HepG2 (cell line): ENCODE measurements at regions not wholly inside any gene's neighbourhood (a gene's known extent, or its start where the extent isn't known, plus 50 kb on each side); places are given as distances from the start of the nearest gene placed in this dataset.

Experiments
- ARNT ChIP-seq: fragments of 450-650 bp; IDR thresholded peaks from 2 replicates; pipeline ENCODE4 v1.6.1; 2017
- GATA4 ChIP-seq: sonication (generic); IDR thresholded peaks from 2 replicates; pipeline ENCODE4 v1.6.1; 2016; ENCODE audit warnings: antibody characterized with exemption, low read depth, borderline replicate concordance
- HMG20A ChIP-seq: IDR thresholded peaks from 2 replicates; pipeline ENCODE4 v1.6.1; 2016; ENCODE audit warnings: borderline replicate concordance
- HOXD1 ChIP-seq: sonication (generic); formaldehyde crosslinking; IDR thresholded peaks from 2 replicates; pipeline ENCODE4 v1.5.0; 2020; ENCODE audit warnings: missing genetic modification reagents
- KMT2B ChIP-seq: IDR thresholded peaks from 2 replicates; pipeline ENCODE4 v1.6.1; 2016; ENCODE audit warnings: missing genetic modification reagents, missing compliant biosample characterization
- MIER3 ChIP-seq: IDR thresholded peaks from 2 replicates; pipeline ENCODE4 v1.6.1; 2016; ENCODE audit warnings: missing compliant biosample characterization, borderline replicate concordance
- NBN ChIP-seq: fragments of 450-650 bp; conservative IDR thresholded peaks from 2 replicates; pipeline ENCODE4 v1.6.1; 2017
- SIN3A ChIP-seq: IDR thresholded peaks from 2 replicates; pipeline ENCODE4 v1.6.1; 2011; ENCODE audit warnings: low read depth, mild to moderate bottlenecking, control low read depth, low read length, borderline replicate concordance
- SKI ChIP-seq: fragments of 450-650 bp; IDR thresholded peaks from one replicate; pipeline ENCODE4 v1.6.1; 2018; ENCODE audit warnings: mild to moderate bottlenecking; ENCODE audit not compliant: partially characterized antibody
- SMYD3 ChIP-seq: sonication (generic); formaldehyde crosslinking; IDR thresholded peaks from 2 replicates; pipeline ENCODE4 v1.8.1; 2023; ENCODE audit warnings: mild to moderate bottlenecking, missing genetic modification reagents
- SOX6 ChIP-seq, 2 experiments: fragments of 450-650 bp in 1 of 2; sonication (generic) in 1 of 2; formaldehyde crosslinking in 1 of 2; IDR thresholded peaks; 2 replicates each; pipeline versions ENCODE4 v1.4.0 to v1.6.1; 2017 to 2020; ENCODE audit warnings: antibody characterized with exemption in 1 of 2, mild to moderate bottlenecking in 1 of 2, missing genetic modification reagents in 1 of 2
- TCF7 ChIP-seq: sonication (generic); IDR thresholded peaks from 2 replicates; pipeline ENCODE4 v1.6.1; 2016; ENCODE audit warnings: antibody characterized with exemption, low read depth
- TP53 ChIP-seq: sonication (generic); formaldehyde crosslinking; conservative IDR thresholded peaks from 2 replicates; pipeline ENCODE4 v1.4.0; 2020; ENCODE audit warnings: missing genetic modification reagents
- XRCC5 ChIP-seq: fragments of 200-400 bp; formaldehyde crosslinking; optimal IDR thresholded peaks from 2 replicates; pipeline ENCODE3; 2017; ENCODE audit warnings: mild to moderate bottlenecking, low read length
- ZNF225 ChIP-seq: sonication (generic); formaldehyde crosslinking; IDR thresholded peaks from 2 replicates; pipeline ENCODE4 v1.4.0; 2020; ENCODE audit warnings: mild to moderate bottlenecking, missing genetic modification reagents
- ZNF44 ChIP-seq: sonication (generic); formaldehyde crosslinking; IDR thresholded peaks from 2 replicates; pipeline ENCODE4 v1.5.1; 2020; ENCODE audit warnings: mild to moderate bottlenecking, missing genetic modification reagents
- ZNF605 ChIP-seq: sonication (generic); formaldehyde crosslinking; IDR thresholded peaks from 2 replicates; pipeline ENCODE4 v1.8.0; 2022; ENCODE audit warnings: mild to moderate bottlenecking, missing genetic modification reagents
- ZSCAN20 ChIP-seq: sonication (generic); formaldehyde crosslinking; IDR thresholded peaks from 2 replicates; pipeline ENCODE4 v1.4.0; 2020; ENCODE audit warnings: missing genetic modification reagents, mild to moderate bottlenecking, borderline replicate concordance
- TF ChIP-seq, protein P1 (sequence below): IDR thresholded peaks from 2 replicates; pipeline ENCODE4 v1.6.1; 2018; ENCODE audit warnings: missing genetic modification reagents
- TF ChIP-seq, protein P2 (sequence below): sonication (generic); formaldehyde crosslinking; IDR thresholded peaks from 2 replicates; pipeline ENCODE4 v1.4.0; 2020; ENCODE audit warnings: mild to moderate bottlenecking, missing genetic modification reagents, borderline replicate concordance
- TF ChIP-seq, protein P3 (sequence below): sonication (generic); formaldehyde crosslinking; IDR thresholded peaks from 2 replicates; pipeline ENCODE4 v1.8.0; 2022; ENCODE audit warnings: missing genetic modification reagents, mild to moderate bottlenecking, inconsistent platforms, borderline replicate concordance
- TF ChIP-seq, protein P4 (sequence below): sonication (generic); formaldehyde crosslinking; IDR thresholded peaks from 2 replicates; pipeline ENCODE4 v1.8.0; 2022; ENCODE audit warnings: missing genetic modification reagents, mild to moderate bottlenecking, moderate library complexity, borderline replicate concordance
- TF ChIP-seq, protein P5 (sequence below): IDR thresholded peaks from 2 replicates; pipeline ENCODE4 v1.6.1; 2016; ENCODE audit warnings: control low read depth
- TF ChIP-seq, protein P6 (sequence below): sonication (generic); formaldehyde crosslinking; IDR thresholded peaks from 2 replicates; pipeline ENCODE4 v1.5.1; 2020; ENCODE audit warnings: missing genetic modification reagents, mild to moderate bottlenecking, borderline replicate concordance

DNA sequence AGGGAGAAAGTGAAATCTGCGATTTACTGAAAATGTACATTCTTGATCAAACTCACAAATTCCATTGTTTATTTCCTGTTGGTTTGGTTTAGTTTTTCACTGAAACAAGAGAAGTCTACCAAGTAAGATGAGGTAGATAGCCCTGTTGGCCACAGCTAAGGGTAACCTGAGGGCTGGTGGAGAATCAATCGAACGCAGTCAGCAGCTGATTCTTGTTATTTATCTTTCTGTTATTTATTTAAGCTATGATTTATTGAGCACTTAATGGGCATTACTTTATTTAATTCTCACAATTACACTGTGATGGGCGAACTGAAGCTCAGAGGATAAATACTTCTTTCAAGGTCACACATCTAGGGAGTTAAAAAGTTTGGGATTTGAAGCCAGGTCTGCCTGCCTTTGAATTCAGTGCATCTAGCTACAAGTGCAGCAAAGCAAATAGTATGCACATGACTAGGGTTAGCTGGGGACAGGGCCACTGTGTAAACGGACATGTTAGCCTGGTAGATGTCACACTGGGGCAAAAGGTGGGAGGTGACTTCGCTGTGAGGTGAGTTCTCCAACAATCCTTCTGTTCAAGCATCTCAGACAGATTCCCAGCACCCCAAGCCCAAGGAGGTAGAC is 106.5 kb upstream of the GADD45A start (continued):
- TF ChIP-seq, protein P1, sequence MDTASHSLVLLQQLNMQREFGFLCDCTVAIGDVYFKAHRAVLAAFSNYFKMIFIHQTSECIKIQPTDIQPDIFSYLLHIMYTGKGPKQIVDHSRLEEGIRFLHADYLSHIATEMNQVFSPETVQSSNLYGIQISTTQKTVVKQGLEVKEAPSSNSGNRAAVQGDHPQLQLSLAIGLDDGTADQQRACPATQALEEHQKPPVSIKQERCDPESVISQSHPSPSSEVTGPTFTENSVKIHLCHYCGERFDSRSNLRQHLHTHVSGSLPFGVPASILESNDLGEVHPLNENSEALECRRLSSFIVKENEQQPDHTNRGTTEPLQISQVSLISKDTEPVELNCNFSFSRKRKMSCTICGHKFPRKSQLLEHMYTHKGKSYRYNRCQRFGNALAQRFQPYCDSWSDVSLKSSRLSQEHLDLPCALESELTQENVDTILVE (CRISPR knock-in tag), result no peak
- no peak for TF ChIP-seq GATA4
- peak; percentile 24 for TF ChIP-seq SKI
- TF ChIP-seq, protein P2, sequence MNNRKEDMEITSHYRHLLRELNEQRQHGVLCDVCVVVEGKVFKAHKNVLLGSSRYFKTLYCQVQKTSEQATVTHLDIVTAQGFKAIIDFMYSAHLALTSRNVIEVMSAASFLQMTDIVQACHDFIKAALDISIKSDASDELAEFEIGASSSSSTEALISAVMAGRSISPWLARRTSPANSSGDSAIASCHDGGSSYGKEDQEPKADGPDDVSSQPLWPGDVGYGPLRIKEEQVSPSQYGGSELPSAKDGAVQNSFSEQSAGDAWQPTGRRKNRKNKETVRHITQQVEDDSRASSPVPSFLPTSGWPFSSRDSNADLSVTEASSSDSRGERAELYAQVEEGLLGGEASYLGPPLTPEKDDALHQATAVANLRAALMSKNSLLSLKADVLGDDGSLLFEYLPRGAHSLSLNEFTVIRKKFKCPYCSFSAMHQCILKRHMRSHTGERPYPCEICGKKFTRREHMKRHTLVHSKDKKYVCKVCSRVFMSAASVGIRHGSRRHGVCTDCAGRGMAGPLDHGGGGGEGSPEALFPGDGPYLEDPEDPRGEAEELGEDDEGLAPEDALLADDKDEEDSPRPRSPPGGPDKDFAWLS, result no peak
- no peak for TF ChIP-seq KMT2B (CRISPR knock-in tag)
- no peak for TF ChIP-seq TP53 (CRISPR knock-in tag)
- peak; percentile 38; the same call in 1 of the 2 replicates for TF ChIP-seq MIER3 (CRISPR knock-in tag)
- no peak for TF ChIP-seq ZSCAN20 (CRISPR knock-in tag)
- TF ChIP-seq, protein P3, sequence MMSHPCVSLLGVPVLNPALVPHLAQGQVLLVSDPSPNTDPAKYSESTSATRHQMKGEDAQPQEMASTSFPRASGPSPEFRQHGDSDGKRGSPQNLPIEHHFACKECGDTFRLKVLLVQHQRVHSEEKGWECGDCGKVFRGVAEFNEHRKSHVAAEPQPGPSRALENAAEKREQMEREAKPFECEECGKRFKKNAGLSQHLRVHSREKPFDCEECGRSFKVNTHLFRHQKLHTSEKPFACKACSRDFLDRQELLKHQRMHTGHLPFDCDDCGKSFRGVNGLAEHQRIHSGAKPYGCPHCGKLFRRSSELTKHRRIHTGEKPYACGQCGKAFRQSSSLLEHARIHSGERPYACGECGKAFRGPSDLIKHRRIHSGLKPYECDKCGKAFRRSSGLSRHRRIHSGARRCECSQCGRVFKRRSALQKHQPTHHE (CRISPR knock-in tag), result no peak
- TF ChIP-seq, protein P4, sequence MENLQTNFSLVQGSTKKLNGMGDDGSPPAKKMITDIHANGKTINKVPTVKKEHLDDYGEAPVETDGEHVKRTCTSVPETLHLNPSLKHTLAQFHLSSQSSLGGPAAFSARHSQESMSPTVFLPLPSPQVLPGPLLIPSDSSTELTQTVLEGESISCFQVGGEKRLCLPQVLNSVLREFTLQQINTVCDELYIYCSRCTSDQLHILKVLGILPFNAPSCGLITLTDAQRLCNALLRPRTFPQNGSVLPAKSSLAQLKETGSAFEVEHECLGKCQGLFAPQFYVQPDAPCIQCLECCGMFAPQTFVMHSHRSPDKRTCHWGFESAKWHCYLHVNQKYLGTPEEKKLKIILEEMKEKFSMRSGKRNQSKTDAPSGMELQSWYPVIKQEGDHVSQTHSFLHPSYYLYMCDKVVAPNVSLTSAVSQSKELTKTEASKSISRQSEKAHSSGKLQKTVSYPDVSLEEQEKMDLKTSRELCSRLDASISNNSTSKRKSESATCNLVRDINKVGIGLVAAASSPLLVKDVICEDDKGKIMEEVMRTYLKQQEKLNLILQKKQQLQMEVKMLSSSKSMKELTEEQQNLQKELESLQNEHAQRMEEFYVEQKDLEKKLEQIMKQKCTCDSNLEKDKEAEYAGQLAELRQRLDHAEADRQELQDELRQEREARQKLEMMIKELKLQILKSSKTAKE (CRISPR knock-in tag), result peak; percentile 50; the same call in 1 of the 2 replicates
- peak; percentile 36 for TF ChIP-seq XRCC5
- no peak for TF ChIP-seq ZNF225 (CRISPR knock-in tag)
- TF ChIP-seq SMYD3 (CRISPR knock-in tag), result no peak
- no peak for TF ChIP-seq ZNF605
- TF ChIP-seq ZNF44, result no peak
- no peak for TF ChIP-seq SIN3A
- TF ChIP-seq, protein P5, sequence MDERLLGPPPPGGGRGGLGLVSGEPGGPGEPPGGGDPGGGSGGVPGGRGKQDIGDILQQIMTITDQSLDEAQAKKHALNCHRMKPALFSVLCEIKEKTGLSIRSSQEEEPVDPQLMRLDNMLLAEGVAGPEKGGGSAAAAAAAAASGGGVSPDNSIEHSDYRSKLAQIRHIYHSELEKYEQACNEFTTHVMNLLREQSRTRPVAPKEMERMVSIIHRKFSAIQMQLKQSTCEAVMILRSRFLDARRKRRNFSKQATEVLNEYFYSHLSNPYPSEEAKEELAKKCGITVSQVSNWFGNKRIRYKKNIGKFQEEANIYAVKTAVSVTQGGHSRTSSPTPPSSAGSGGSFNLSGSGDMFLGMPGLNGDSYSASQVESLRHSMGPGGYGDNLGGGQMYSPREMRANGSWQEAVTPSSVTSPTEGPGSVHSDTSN (CRISPR knock-in tag), result no peak
- 0 out of 2 replicates have a peak, but pooled peaks have one; percentile 16 for TF ChIP-seq TCF7
- TF ChIP-seq SOX6 (IDR thresholded peaks at IDR 0.05), result no peak
- TF ChIP-seq SOX6 (CRISPR knock-in tag; IDR thresholded peaks at IDR 0.05), result peak; percentile 42; the same call in 1 of the 2 replicates
- TF ChIP-seq HMG20A (CRISPR knock-in tag), result peak; percentile 79; the same call in 1 of the 2 replicates
- TF ChIP-seq NBN, result no peak
- no peak for TF ChIP-seq HOXD1 (CRISPR knock-in tag)
- TF ChIP-seq, protein P6, sequence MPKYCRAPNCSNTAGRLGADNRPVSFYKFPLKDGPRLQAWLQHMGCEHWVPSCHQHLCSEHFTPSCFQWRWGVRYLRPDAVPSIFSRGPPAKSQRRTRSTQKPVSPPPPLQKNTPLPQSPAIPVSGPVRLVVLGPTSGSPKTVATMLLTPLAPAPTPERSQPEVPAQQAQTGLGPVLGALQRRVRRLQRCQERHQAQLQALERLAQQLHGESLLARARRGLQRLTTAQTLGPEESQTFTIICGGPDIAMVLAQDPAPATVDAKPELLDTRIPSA (CRISPR knock-in tag), result no peak
- no peak for TF ChIP-seq ARNT
